T-helper 2 cell treated with Interferon-gamma antibody and Interleukin-4, amounts not matched to agents 5 μg/mL and 100 μg/mL, for 36 hours (primary cell): ENCODE measurements at regions not wholly inside any gene's neighbourhood (a gene's known extent, or its start where the extent isn't known, plus 50 kb on each side); places are given as distances from the start of the nearest gene placed in this dataset.

Source experiments
- DNase-seq: peaks from one replicate; pipeline ENCODE4 v3.0.0; 2021; ENCODE audit warnings: low spot score
- H3K27ac Mint-ChIP-seq: one replicate; pipeline ENCODE4 v1.8.0; 2021; ENCODE audit warnings: mild to moderate bottlenecking, mixed read lengths
- H3K27me3 Mint-ChIP-seq: one replicate; pipeline ENCODE4 v1.8.0; 2021; ENCODE audit warnings: low read depth, mixed read lengths
- H3K36me3 Mint-ChIP-seq: one replicate; pipeline ENCODE4 v1.8.0; 2021; ENCODE audit warnings: low read depth, mixed read lengths
- H3K4me1 Mint-ChIP-seq: one replicate; pipeline ENCODE4 v1.8.0; 2021; ENCODE audit warnings: low read depth, mixed read lengths
- H3K4me3 Mint-ChIP-seq: one replicate; pipeline ENCODE4 v1.8.0; 2022; ENCODE audit warnings: mild to moderate bottlenecking, moderate library complexity, mixed read lengths
- H3K9me3 Mint-ChIP-seq: one replicate; pipeline ENCODE4 v1.8.0; 2021; ENCODE audit warnings: mixed read lengths

GRCh38 chr1:190615818-190616217, 138.2 kb upstream of the BRINP3 start:
- Mint-ChIP-seq H3K4me1 (no peaks in the 10 kb centered on the region), H3K4me3 (no peak overlapping the region), H3K9me3 (peaks cover 19% of the 10 kb centered on the region), H3K36me3 (no peaks in the 10 kb centered on the region), H3K27ac (no peak overlapping the region), H3K27me3 (no peaks in the 10 kb centered on the region)
- no peak for DNase-seq

GRCh38 chr1:190616235-190616634, 138.6 kb upstream of the BRINP3 start:
- H3K36me3 Mint-ChIP-seq = no peaks in the 10 kb centered on the region
- no peak for DNase-seq
- H3K27ac Mint-ChIP-seq = no peak overlapping the region
- H3K4me3 Mint-ChIP-seq = no peak overlapping the region
- H3K4me1 Mint-ChIP-seq = no peaks in the 10 kb centered on the region
- no peaks in the 10 kb centered on the region for H3K27me3 Mint-ChIP-seq
- H3K9me3 Mint-ChIP-seq = peaks cover 19% of the 10 kb centered on the region

GRCh38 chr1:190619724-190620123, 142.1 kb upstream of the BRINP3 start:
- DNase-seq = no peak
- H3K4me1 Mint-ChIP-seq = no peaks in the 10 kb centered on the region
- no peaks in the 10 kb centered on the region for H3K36me3 Mint-ChIP-seq
- no peak overlapping the region for H3K27ac Mint-ChIP-seq
- no peaks in the 10 kb centered on the region for H3K27me3 Mint-ChIP-seq
- H3K9me3 Mint-ChIP-seq = peaks cover 19% of the 10 kb centered on the region
- H3K4me3 Mint-ChIP-seq = no peak overlapping the region

GRCh38 chr1:190633488-190633887, 155.8 kb upstream of the BRINP3 start:
- no peak for DNase-seq

GRCh38 chr1:190634134-190634533, 156.5 kb upstream of the BRINP3 start:
- no peak for DNase-seq
- Mint-ChIP-seq H3K27ac (no peak overlapping the region), H3K27me3 (no peaks in the 10 kb centered on the region), H3K36me3 (no peaks in the 10 kb centered on the region), H3K4me3 (no peak overlapping the region), H3K9me3 (peaks cover 30% of the 10 kb centered on the region), H3K4me1 (no peaks in the 10 kb centered on the region)

More at GRCh38 chr1:190633488-190633887, 155.8 kb upstream of the BRINP3 start:
- H3K4me1 Mint-ChIP-seq = no peaks in the 10 kb centered on the region
- no peak overlapping the region for H3K4me3 Mint-ChIP-seq
- no peak overlapping the region for H3K27ac Mint-ChIP-seq
- peaks cover 34% of the 10 kb centered on the region for H3K9me3 Mint-ChIP-seq
- no peaks in the 10 kb centered on the region for H3K27me3 Mint-ChIP-seq
- H3K36me3 Mint-ChIP-seq = no peaks in the 10 kb centered on the region

- peaks cover 31% of the 10 kb centered on the region for H3K9me3 Mint-ChIP-seq
- DNase-seq = no peak
- H3K27ac Mint-ChIP-seq = no peak overlapping the region
- H3K4me1 Mint-ChIP-seq = no peaks in the 10 kb centered on the region
- no peaks in the 10 kb centered on the region for H3K27me3 Mint-ChIP-seq
- no peaks in the 10 kb centered on the region for H3K36me3 Mint-ChIP-seq
- no peak overlapping the region for H3K4me3 Mint-ChIP-seq
Observed at GRCh38 chr1:190649553-190649952, 171.9 kb upstream of the BRINP3 start.

GRCh38 chr1:190658907-190659306, 181.2 kb upstream of the BRINP3 start:
- no peaks in the 10 kb centered on the region for H3K27me3 Mint-ChIP-seq
- DNase-seq = no peak
- no peak overlapping the region for H3K4me3 Mint-ChIP-seq
- H3K9me3 Mint-ChIP-seq = peaks cover 16% of the 10 kb centered on the region
- no peaks in the 10 kb centered on the region for H3K36me3 Mint-ChIP-seq
- H3K4me1 Mint-ChIP-seq = no peaks in the 10 kb centered on the region
- no peak overlapping the region for H3K27ac Mint-ChIP-seq

- Mint-ChIP-seq H3K4me3 (no peak overlapping the region), H3K27me3 (no peaks in the 10 kb centered on the region), H3K9me3 (peaks cover 6% of the 10 kb centered on the region), H3K27ac (no peak overlapping the region), H3K4me1 (no peaks in the 10 kb centered on the region), H3K36me3 (no peaks in the 10 kb centered on the region)
- DNase-seq = no peak
Observed at GRCh38 chr1:190663962-190664361, 186.3 kb upstream of the BRINP3 start.

GRCh38 chr1:190665045-190665444, 187.4 kb upstream of the BRINP3 start:
- DNase-seq = no peak
- Mint-ChIP-seq H3K4me3 (no peak overlapping the region), H3K27me3 (no peaks in the 10 kb centered on the region), H3K36me3 (no peaks in the 10 kb centered on the region), H3K9me3 (peaks cover 6% of the 10 kb centered on the region), H3K27ac (no peak overlapping the region), H3K4me1 (no peaks in the 10 kb centered on the region)

- Mint-ChIP-seq H3K27ac (no peak overlapping the region), H3K9me3 (peaks cover 8% of the 10 kb centered on the region), H3K4me1 (no peaks in the 10 kb centered on the region), H3K36me3 (no peaks in the 10 kb centered on the region), H3K27me3 (no peaks in the 10 kb centered on the region), H3K4me3 (no peak overlapping the region)
- no peak for DNase-seq
Observed at GRCh38 chr1:190667914-190668313, 190.2 kb upstream of the BRINP3 start.

- Mint-ChIP-seq H3K4me3 (no peak overlapping the region), H3K9me3 (peaks cover 9% of the 10 kb centered on the region), H3K27me3 (no peaks in the 10 kb centered on the region), H3K36me3 (no peaks in the 10 kb centered on the region), H3K4me1 (no peaks in the 10 kb centered on the region), H3K27ac (no peak overlapping the region)
- DNase-seq = no peak
Observed at GRCh38 chr1:190679044-190679443, 201.4 kb upstream of the BRINP3 start.

- Mint-ChIP-seq H3K27ac (no peak overlapping the region), H3K27me3 (no peaks in the 10 kb centered on the region), H3K36me3 (no peaks in the 10 kb centered on the region), H3K4me1 (no peaks in the 10 kb centered on the region), H3K9me3 (peaks cover 7% of the 10 kb centered on the region), H3K4me3 (no peak overlapping the region)
- no peak for DNase-seq
Observed at GRCh38 chr1:190679454-190679853, 201.8 kb upstream of the BRINP3 start.

GRCh38 chr1:190679983-190680382, 202.3 kb upstream of the BRINP3 start:
- no peak overlapping the region for H3K4me3 Mint-ChIP-seq
- no peak for DNase-seq

GRCh38 chr1:190685676-190686075, 208.0 kb upstream of the BRINP3 start:
- Mint-ChIP-seq H3K27me3 (no peaks in the 10 kb centered on the region), H3K4me1 (no peaks in the 10 kb centered on the region), H3K27ac (no peak overlapping the region), H3K4me3 (no peak overlapping the region), H3K36me3 (no peaks in the 10 kb centered on the region), H3K9me3 (no peaks in the 10 kb centered on the region)
- DNase-seq = no peak

More at GRCh38 chr1:190679983-190680382, 202.3 kb upstream of the BRINP3 start:
- Mint-ChIP-seq H3K27ac (no peak overlapping the region), H3K27me3 (no peaks in the 10 kb centered on the region), H3K4me1 (no peaks in the 10 kb centered on the region), H3K9me3 (peaks cover 7% of the 10 kb centered on the region), H3K36me3 (no peaks in the 10 kb centered on the region)

- H3K9me3 Mint-ChIP-seq = peaks cover 15% of the 10 kb centered on the region
- H3K27ac Mint-ChIP-seq = no peak overlapping the region
- no peaks in the 10 kb centered on the region for H3K36me3 Mint-ChIP-seq
- DNase-seq = no peak
- no peaks in the 10 kb centered on the region for H3K4me1 Mint-ChIP-seq
- no peak overlapping the region for H3K4me3 Mint-ChIP-seq
- H3K27me3 Mint-ChIP-seq = no peaks in the 10 kb centered on the region
Observed at GRCh38 chr1:190688096-190688495, 210.4 kb upstream of the BRINP3 start.
